ENCODE measurements at regions not wholly inside any gene's neighbourhood (a gene's known extent, or its start where the extent isn't known, plus 50 kb on each side); places are given as distances from the start of the nearest gene placed in this dataset.

GRCh38 chr22:23409976-23410375 lies 170.1 kb downstream of the IGLL1 start:
- Mint-ChIP-seq H3K27me3 (peaks cover 1% of the 10 kb centered on the region), H3K4me1 (ENCODE audit: low read depth) (no peaks in the 10 kb centered on the region), H3K27ac (no peak overlapping the region), H3K36me3 (ENCODE audit: low read depth) (no peaks in the 10 kb centered on the region), H3K4me3 (no peak overlapping the region), H3K9me3 (no peaks in the 10 kb centered on the region)
- intact Hi-C loops (cut with micrococcal nuclease): no loop called here

- Mint-ChIP-seq H3K9me3 (no peaks in the 10 kb centered on the region), H3K27me3 (peaks cover 1% of the 10 kb centered on the region), H3K36me3 (ENCODE audit: low read depth) (no peaks in the 10 kb centered on the region), H3K27ac (no peak overlapping the region), H3K4me1 (ENCODE audit: low read depth) (no peaks in the 10 kb centered on the region), H3K4me3 (no peak overlapping the region)
- intact Hi-C loops (cut with micrococcal nuclease): no loop called here
These were observed 171.8 kb downstream of the IGLL1 start for GRCh38 chr22:23408321-23408720.

- H3K27ac Mint-ChIP-seq: no peak overlapping the region
- H3K36me3 Mint-ChIP-seq (ENCODE audit: low read depth): no peaks in the 10 kb centered on the region
- H3K27me3 Mint-ChIP-seq: peaks cover 13% of the 10 kb centered on the region
- intact Hi-C loops (cut with micrococcal nuclease): no loop called here
- no peaks in the 10 kb centered on the region for H3K4me1 Mint-ChIP-seq (ENCODE audit: low read depth)
- no peak overlapping the region for H3K4me3 Mint-ChIP-seq
- no peaks in the 10 kb centered on the region for H3K9me3 Mint-ChIP-seq
These were observed 174.7 kb downstream of the IGLL1 start for GRCh38 chr22:23405366-23405851.

- no peaks in the 10 kb centered on the region for H3K36me3 Mint-ChIP-seq (ENCODE audit: low read depth)
- no peaks in the 10 kb centered on the region for H3K9me3 Mint-ChIP-seq
- peaks cover 13% of the 10 kb centered on the region for H3K27me3 Mint-ChIP-seq
- H3K27ac Mint-ChIP-seq: no peak overlapping the region
- intact Hi-C loops (cut with micrococcal nuclease): no loop called here
- no peak overlapping the region for H3K4me3 Mint-ChIP-seq
- H3K4me1 Mint-ChIP-seq (ENCODE audit: low read depth): no peaks in the 10 kb centered on the region
These were observed 175.3 kb downstream of the IGLL1 start for GRCh38 chr22:23404689-23405365.

- no peak overlapping the region for H3K4me3 Mint-ChIP-seq
- no peaks in the 10 kb centered on the region for H3K4me1 Mint-ChIP-seq (ENCODE audit: low read depth)
- no peaks in the 10 kb centered on the region for H3K36me3 Mint-ChIP-seq (ENCODE audit: low read depth)
- H3K9me3 Mint-ChIP-seq: no peaks in the 10 kb centered on the region
- H3K27me3 Mint-ChIP-seq: peaks cover 13% of the 10 kb centered on the region
- intact Hi-C loops (cut with micrococcal nuclease): no loop called here
- H3K27ac Mint-ChIP-seq: no peak overlapping the region
These were observed 176.1 kb downstream of the IGLL1 start for GRCh38 chr22:23403720-23404688.

- H3K4me3 Mint-ChIP-seq: no peak overlapping the region
- no peaks in the 10 kb centered on the region for H3K9me3 Mint-ChIP-seq
- intact Hi-C loops (cut with micrococcal nuclease): no loop called here
- H3K36me3 Mint-ChIP-seq (ENCODE audit: low read depth): no peaks in the 10 kb centered on the region
- no peaks in the 10 kb centered on the region for H3K4me1 Mint-ChIP-seq (ENCODE audit: low read depth)
- no peak overlapping the region for H3K27ac Mint-ChIP-seq
- H3K27me3 Mint-ChIP-seq: peaks cover 13% of the 10 kb centered on the region
These were observed 176.9 kb downstream of the IGLL1 start for GRCh38 chr22:23403152-23403719.

- intact Hi-C loops (cut with micrococcal nuclease): no loop called here
- Mint-ChIP-seq H3K9me3 (no peaks in the 10 kb centered on the region), H3K4me1 (ENCODE audit: low read depth) (no peaks in the 10 kb centered on the region), H3K4me3 (no peak overlapping the region), H3K27ac (no peak overlapping the region), H3K36me3 (ENCODE audit: low read depth) (no peaks in the 10 kb centered on the region), H3K27me3 (peaks cover 13% of the 10 kb centered on the region)
These were observed 177.6 kb downstream of the IGLL1 start for GRCh38 chr22:23402275-23403151.

- Mint-ChIP-seq H3K4me3 (no peak overlapping the region), H3K27me3 (peaks cover 13% of the 10 kb centered on the region), H3K36me3 (ENCODE audit: low read depth) (no peaks in the 10 kb centered on the region), H3K27ac (no peak overlapping the region), H3K4me1 (ENCODE audit: low read depth) (no peaks in the 10 kb centered on the region), H3K9me3 (no peaks in the 10 kb centered on the region)
- intact Hi-C loops (cut with micrococcal nuclease): no loop called here
These were observed 178.2 kb downstream of the IGLL1 start for GRCh38 chr22:23401910-23402274.

GRCh38 chr22:23401111-23401909 lies 178.8 kb downstream of the IGLL1 start:
- H3K9me3 Mint-ChIP-seq: no peaks in the 10 kb centered on the region
- intact Hi-C loops (cut with micrococcal nuclease): no loop called here

GRCh38 chr22:23400286-23400981 lies 179.7 kb downstream of the IGLL1 start:
- intact Hi-C loops (cut with micrococcal nuclease): no loop called here

More at GRCh38 chr22:23401111-23401909, 178.8 kb downstream of the IGLL1 start:
- Mint-ChIP-seq H3K4me3 (no peak overlapping the region), H3K4me1 (ENCODE audit: low read depth) (no peaks in the 10 kb centered on the region), H3K27ac (no peak overlapping the region), H3K27me3 (peaks cover 13% of the 10 kb centered on the region), H3K36me3 (ENCODE audit: low read depth) (no peaks in the 10 kb centered on the region)

GRCh38 chr22:23399367-23400285 lies 180.5 kb downstream of the IGLL1 start:
- no peak overlapping the region for H3K4me3 Mint-ChIP-seq
- intact Hi-C loops (cut with micrococcal nuclease): no loop called here
- H3K36me3 Mint-ChIP-seq (ENCODE audit: low read depth): no peaks in the 10 kb centered on the region
- H3K27ac Mint-ChIP-seq: no peak overlapping the region
- no peaks in the 10 kb centered on the region for H3K9me3 Mint-ChIP-seq
- H3K27me3 Mint-ChIP-seq: peaks cover 12% of the 10 kb centered on the region
- H3K4me1 Mint-ChIP-seq (ENCODE audit: low read depth): no peaks in the 10 kb centered on the region

More at GRCh38 chr22:23400286-23400981, 179.7 kb downstream of the IGLL1 start:
- H3K36me3 Mint-ChIP-seq (ENCODE audit: low read depth): no peaks in the 10 kb centered on the region
- H3K9me3 Mint-ChIP-seq: no peaks in the 10 kb centered on the region
- H3K27ac Mint-ChIP-seq: no peak overlapping the region
- H3K4me3 Mint-ChIP-seq: no peak overlapping the region
- H3K4me1 Mint-ChIP-seq (ENCODE audit: low read depth): no peaks in the 10 kb centered on the region
- peaks cover 12% of the 10 kb centered on the region for H3K27me3 Mint-ChIP-seq

All from dendritic cell treated with granulocyte-macrophage colony-stimulating factor and Interleukin-4, amounts not matched to agents 40 ng/mL and 50 ng/mL, for 4 days (primary cell).